ENCODE measurements at regions not wholly inside any gene's neighbourhood (a gene's known extent, or its start where the extent isn't known, plus 50 kb on each side); places are given as distances from the start of the nearest gene placed in this dataset.

DNA sequence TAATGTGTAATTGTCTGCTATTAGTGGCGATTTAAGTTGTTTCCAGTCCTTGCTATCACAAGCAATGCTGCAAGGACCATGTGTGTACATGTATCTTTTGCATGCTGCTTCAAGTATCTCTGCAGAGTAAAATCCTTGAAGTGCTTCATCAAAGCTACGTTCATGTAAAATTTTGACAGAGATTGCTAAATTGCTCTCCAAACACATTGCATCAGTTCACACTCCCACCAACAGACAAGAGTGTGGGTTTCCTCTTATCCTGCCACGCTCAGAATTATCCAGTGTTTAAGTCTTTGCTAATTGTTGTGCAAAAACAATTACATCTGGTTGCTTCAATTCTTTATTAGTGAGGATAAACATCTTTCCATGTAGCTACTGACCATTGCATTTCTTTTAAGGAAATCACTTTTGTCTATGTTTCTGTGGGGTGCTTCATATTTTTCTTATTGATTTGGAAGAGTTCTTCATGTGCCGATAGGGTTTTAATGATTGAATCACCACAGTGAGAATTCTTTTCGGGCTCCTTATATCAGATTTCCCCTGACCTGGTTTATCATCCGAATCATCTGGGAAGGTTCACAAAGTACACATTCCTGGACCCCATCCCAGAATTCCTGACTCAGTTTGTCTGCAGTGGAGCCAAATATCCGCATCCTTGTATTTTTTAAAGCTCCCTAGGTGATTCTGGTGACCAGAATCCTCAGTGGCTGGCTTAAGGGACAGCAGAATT is 56.3 kb upstream of the GALNT2 start:
- Histone ChIP-seq H3K27ac (ENCODE audit: low read depth in 2 of 2, low read length in 1 of 2) (no peak overlapping the region), H2AFZ (ENCODE audit: low read depth) (no peak overlapping the region), H4K20me1 (ENCODE audit: insufficient read depth) (no peaks in the 10 kb centered on the region), H3K4me1 (ENCODE audit: control insufficient read depth in 1 of 2, insufficient read depth in 2 of 2, low read depth in 1 of 2, low read length in 1 of 2) (no peaks in the 10 kb centered on the region; a peak in 1 of 4 replicates), H3K36me3 (replicated peaks in 1 of 2; ENCODE audit: control insufficient read depth in 1 of 2, insufficient read depth in 2 of 2, low read length in 1 of 2) (no peaks in the 10 kb centered on the region), H3K27me3 (ENCODE audit: insufficient read depth) (no peaks in the 10 kb centered on the region), H3K79me2 (ENCODE audit: insufficient read depth) (no peaks in the 10 kb centered on the region), H3K9me2 (0 out of 2 replicates have a peak, but pooled peaks cover 3% of the 10 kb centered on the region), H3K4me2 (no peak overlapping the region), H3K4me3 (ENCODE audit: low read depth in 2 of 2, low read length in 1 of 2) (no peak overlapping the region), H3K9ac (no peak overlapping the region), H3K9me3 (no peaks in the 10 kb centered on the region), H3F3A (replicated peaks; ENCODE audit: insufficient read depth) (no peaks in the 10 kb centered on the region)
- TF ChIP-seq GATA2 (CRISPR knock-in tag; IDR thresholded peaks at IDR 0.05) = no peak
- no peak for TF ChIP-seq RXRA (IDR thresholded peaks at IDR 0.05; ENCODE audit: borderline replicate concordance, low read depth)
- TF ChIP-seq ZBTB33 (IDR thresholded peaks at IDR 0.05; ENCODE audit: borderline replicate concordance, low read depth) = no peak
- TF ChIP-seq EP300 (IDR thresholded peaks at IDR 0.05; ENCODE audit: borderline replicate concordance in 1 of 2, low read depth in 1 of 2, low read length in 1 of 2) = no peak
- TF ChIP-seq NRF1 (IDR thresholded peaks at IDR 0.05; ENCODE audit: low read depth, low read length) = no peak
- ChIA-PET POLR2A (no interaction called here), CTCF (no interaction called here)
- WGBS (ENCODE audit: low lambda C conversion rate) = 51% methylated on average over 7 of the region's 7 CpGs
- no peak for DNase-seq

DNA sequence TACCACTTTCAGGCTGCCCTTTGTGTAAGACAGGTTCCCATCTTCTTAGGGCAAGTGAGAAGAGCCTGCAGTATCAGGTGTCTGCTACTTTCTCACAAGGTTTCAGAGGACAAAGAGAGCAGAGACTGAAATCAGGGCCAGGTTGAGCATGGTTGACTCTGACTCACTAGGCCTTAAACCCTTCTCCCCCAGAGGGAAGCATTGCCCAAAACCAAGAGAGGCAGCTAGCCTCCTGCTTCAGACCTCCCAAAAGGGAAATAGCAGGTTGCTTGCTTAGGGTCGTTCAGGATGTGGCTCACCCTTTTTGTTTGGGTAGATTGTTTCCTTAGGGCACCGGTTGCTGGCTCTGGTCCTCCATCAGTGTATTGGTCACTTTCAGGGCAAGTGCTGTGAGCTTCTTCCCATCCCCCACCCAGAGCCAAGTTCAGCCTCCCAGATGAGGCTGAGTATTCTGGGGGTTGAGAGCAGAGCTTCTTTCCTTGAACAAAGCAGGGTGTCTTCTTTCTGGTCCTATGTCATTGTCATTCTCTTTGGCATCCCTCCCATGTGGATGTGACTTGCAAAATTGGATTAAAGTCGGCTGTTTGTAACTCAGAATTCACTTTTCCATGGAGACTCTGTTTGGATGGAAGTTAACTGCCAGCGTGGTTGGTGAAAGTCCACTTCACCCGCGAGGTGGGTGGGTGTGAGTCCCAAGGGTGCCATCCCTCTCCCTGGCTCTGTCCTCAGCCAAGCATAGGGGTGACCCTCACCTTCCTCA is 55.5 kb upstream of the GALNT2 start:
- WGBS (ENCODE audit: low lambda C conversion rate) = 58% methylated on average over 4 of the region's 6 CpGs
- Histone ChIP-seq H3K27ac (ENCODE audit: low read depth in 2 of 2, low read length in 1 of 2) (no peak overlapping the region), H3K4me1 (ENCODE audit: control insufficient read depth in 1 of 2, insufficient read depth in 2 of 2, low read depth in 1 of 2, low read length in 1 of 2) (no peaks in the 10 kb centered on the region; a peak in 1 of 4 replicates), H3K9me2 (0 out of 2 replicates have a peak, but pooled peaks cover 3% of the 10 kb centered on the region), H3K9me3 (no peaks in the 10 kb centered on the region), H4K20me1 (ENCODE audit: insufficient read depth) (no peaks in the 10 kb centered on the region), H3K36me3 (replicated peaks in 1 of 2; ENCODE audit: control insufficient read depth in 1 of 2, insufficient read depth in 2 of 2, low read length in 1 of 2) (no peaks in the 10 kb centered on the region), H3K4me3 (ENCODE audit: low read depth in 2 of 2, low read length in 1 of 2) (no peak overlapping the region), H3F3A (replicated peaks; ENCODE audit: insufficient read depth) (no peaks in the 10 kb centered on the region), H2AFZ (ENCODE audit: low read depth) (no peak overlapping the region), H3K4me2 (no peak overlapping the region), H3K9ac (no peak overlapping the region), H3K79me2 (ENCODE audit: insufficient read depth) (no peaks in the 10 kb centered on the region), H3K27me3 (ENCODE audit: insufficient read depth) (no peaks in the 10 kb centered on the region)
- POLR2A ChIA-PET = no interaction called here
- CTCF ChIA-PET = no interaction called here
- TF ChIP-seq RCOR1 (IDR thresholded peaks at IDR 0.05; ENCODE audit: low read length) (no peak), MAX (IDR thresholded peaks at IDR 0.05; ENCODE audit: low read depth) (no peak), RFX5 (IDR thresholded peaks at IDR 0.05; ENCODE audit: low read length) (no peak), SMC3 (IDR thresholded peaks at IDR 0.05; ENCODE audit: low read depth, low read length) (no peak), RAD21 (IDR thresholded peaks at IDR 0.05; ENCODE audit: low read length) (no peak), FOXJ3 (CRISPR knock-in tag; IDR thresholded peaks at IDR 0.05) (no peak), EP300 (IDR thresholded peaks at IDR 0.05; ENCODE audit: borderline replicate concordance in 1 of 2, low read depth in 1 of 2, low read length in 1 of 2) (no peak), TEAD4 (IDR thresholded peaks at IDR 0.05; ENCODE audit: borderline replicate concordance, insufficient read depth) (no peak), ELF1 (IDR thresholded peaks at IDR 0.05) (no peak), FOXM1 (IDR thresholded peaks at IDR 0.05; ENCODE audit: low read depth) (no peak), NRF1 (IDR thresholded peaks at IDR 0.05; ENCODE audit: low read depth, low read length) (no peak), FOSL2 (IDR thresholded peaks at IDR 0.05; ENCODE audit: borderline replicate concordance, low read depth) (no peak), TCF12 (IDR thresholded peaks at IDR 0.05) (no peak), JUND (IDR thresholded peaks at IDR 0.05) (no peak), GATA2 (CRISPR knock-in tag; IDR thresholded peaks at IDR 0.05) (no peak), ZBTB33 (IDR thresholded peaks at IDR 0.05; ENCODE audit: borderline replicate concordance, low read depth) (no peak)
- TF ChIP-seq, protein P1, sequence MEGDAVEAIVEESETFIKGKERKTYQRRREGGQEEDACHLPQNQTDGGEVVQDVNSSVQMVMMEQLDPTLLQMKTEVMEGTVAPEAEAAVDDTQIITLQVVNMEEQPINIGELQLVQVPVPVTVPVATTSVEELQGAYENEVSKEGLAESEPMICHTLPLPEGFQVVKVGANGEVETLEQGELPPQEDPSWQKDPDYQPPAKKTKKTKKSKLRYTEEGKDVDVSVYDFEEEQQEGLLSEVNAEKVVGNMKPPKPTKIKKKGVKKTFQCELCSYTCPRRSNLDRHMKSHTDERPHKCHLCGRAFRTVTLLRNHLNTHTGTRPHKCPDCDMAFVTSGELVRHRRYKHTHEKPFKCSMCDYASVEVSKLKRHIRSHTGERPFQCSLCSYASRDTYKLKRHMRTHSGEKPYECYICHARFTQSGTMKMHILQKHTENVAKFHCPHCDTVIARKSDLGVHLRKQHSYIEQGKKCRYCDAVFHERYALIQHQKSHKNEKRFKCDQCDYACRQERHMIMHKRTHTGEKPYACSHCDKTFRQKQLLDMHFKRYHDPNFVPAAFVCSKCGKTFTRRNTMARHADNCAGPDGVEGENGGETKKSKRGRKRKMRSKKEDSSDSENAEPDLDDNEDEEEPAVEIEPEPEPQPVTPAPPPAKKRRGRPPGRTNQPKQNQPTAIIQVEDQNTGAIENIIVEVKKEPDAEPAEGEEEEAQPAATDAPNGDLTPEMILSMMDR (IDR thresholded peaks at IDR 0.05) = no peak
- no peak for DNase-seq

All from SK-N-SH (cell line).